ENCODE measurements at regions not wholly inside any gene's neighbourhood (a gene's known extent, or its start where the extent isn't known, plus 50 kb on each side); places are given as distances from the start of the nearest gene placed in this dataset.

DNA sequence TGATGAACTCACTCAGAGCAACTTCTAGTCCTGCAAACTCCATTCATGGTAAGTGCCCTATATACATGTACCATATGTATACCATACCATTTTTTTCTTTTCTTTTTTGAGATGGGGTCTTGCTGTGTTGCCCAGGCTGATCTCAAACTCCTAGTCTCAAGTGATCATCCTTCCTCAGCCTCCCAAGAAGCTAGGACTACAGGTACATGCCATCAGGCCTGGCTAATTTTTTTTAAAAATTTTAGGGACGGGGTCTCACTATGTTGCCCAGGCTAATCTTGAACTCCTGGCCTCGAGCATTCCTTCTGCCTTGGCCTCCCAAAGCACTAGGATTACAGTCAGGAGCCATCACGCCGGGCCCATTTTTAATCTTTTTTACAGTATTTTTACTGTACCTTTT is 67.3 kb upstream of the MFGE8 start:
- ATAC-seq = no peak

DNA sequence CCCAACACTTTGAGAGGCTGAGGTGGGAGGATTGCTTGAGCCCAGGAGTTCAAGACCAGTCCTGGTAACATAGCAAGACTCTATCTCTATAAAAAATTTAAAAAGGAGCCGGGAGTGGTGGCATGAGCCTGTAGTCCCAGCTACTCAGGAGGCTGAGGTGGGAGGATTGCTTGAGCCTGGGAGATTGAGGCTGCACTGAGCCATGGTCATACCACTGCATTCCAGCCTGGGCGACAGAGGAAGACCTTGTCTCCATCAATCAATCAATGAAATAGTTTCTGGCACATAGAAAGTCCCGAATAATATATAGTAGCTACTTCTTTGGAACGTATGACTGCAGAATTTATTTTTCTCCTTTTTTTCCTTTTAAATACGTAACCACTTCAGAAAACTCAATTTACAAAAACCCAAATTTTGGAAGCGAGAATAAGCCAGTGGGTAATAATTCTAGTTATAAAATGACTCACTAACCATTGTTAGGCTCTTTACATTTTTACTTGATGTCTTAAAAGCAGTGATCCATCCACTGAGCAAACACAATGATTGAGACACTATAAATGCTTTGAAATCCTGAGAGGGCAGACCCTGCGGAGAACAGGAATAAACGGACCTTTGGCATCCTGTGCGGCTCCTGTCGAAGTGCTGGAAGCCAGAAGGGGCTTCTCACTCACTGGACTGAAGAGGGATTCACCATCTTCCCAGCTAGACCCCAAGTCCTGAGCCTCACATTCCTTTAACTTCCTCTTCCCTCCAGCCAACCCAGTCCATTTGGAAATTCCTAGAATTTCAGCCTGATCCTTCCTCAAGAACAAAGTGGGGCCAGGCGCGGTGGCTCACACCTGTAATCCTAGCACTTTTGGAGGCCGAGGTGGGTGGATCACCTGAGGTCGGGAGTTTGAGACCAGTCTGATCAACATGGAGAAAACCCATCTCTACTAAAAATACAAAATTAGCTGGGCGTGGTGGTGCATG is 68.4 kb upstream of the MFGE8 start:
- no peaks in the 10 kb centered on the region for H3K9me3 ChIP-seq
- TF ChIP-seq, protein P1, sequence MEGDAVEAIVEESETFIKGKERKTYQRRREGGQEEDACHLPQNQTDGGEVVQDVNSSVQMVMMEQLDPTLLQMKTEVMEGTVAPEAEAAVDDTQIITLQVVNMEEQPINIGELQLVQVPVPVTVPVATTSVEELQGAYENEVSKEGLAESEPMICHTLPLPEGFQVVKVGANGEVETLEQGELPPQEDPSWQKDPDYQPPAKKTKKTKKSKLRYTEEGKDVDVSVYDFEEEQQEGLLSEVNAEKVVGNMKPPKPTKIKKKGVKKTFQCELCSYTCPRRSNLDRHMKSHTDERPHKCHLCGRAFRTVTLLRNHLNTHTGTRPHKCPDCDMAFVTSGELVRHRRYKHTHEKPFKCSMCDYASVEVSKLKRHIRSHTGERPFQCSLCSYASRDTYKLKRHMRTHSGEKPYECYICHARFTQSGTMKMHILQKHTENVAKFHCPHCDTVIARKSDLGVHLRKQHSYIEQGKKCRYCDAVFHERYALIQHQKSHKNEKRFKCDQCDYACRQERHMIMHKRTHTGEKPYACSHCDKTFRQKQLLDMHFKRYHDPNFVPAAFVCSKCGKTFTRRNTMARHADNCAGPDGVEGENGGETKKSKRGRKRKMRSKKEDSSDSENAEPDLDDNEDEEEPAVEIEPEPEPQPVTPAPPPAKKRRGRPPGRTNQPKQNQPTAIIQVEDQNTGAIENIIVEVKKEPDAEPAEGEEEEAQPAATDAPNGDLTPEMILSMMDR (IDR thresholded peaks at IDR 0.05) = no peak
- H3K4me3 ChIP-seq = no peak overlapping the region
- intact Hi-C loops (cut with DNase I) = no loop called here
- DNase-seq = no peak
- no peaks in the 10 kb centered on the region for H3K4me1 ChIP-seq
- no peaks in the 10 kb centered on the region for H3K36me3 ChIP-seq
- no peaks in the 10 kb centered on the region for H3K27me3 ChIP-seq
- H3K27ac ChIP-seq = no peak overlapping the region
- ATAC-seq = no peak

More for the DNA sequence above, 67.3 kb upstream of the MFGE8 start:
- DNase-seq = no peak
- Histone ChIP-seq H3K4me1 (no peaks in the 10 kb centered on the region), H3K27me3 (no peaks in the 10 kb centered on the region), H3K4me3 (no peak overlapping the region), H3K9me3 (no peaks in the 10 kb centered on the region), H3K27ac (no peak overlapping the region), H3K36me3 (no peaks in the 10 kb centered on the region)
- TF ChIP-seq, protein P1 (IDR thresholded peaks at IDR 0.05) = no peak
- intact Hi-C loops (cut with DNase I) = no loop called here

DNA sequence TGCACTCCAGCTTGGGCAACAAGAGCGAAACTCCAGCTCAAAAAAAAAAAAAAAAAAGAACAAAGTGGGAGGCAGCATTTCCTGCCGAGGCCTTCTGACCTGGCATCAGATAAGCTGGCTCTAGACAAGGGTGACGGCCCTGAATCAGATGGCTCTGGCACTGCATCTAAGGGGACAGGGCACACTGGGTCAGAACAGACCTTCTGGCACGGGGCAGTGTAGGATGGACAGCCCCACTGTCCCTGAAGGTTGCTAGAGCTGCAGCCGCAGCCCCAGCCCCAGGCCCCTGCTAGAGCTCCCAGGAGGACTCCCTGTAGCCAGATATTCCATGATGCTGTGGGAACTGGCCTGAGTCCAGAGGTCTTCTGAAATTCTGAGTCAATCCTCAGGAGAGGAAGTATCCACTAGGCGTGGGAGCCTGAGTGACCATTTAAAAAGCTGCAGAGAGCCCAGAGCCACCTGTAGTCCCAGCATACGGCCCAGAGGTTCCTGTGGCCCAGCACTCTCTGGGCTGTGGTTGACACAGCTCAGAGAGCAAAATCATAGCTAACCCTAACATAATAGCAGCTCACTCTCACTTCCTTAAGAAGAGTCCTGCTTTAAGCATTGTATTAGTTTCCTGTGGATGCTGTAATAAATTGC is 69.2 kb upstream of the MFGE8 start:
- Histone ChIP-seq H3K9me3 (no peaks in the 10 kb centered on the region), H3K4me1 (no peaks in the 10 kb centered on the region), H3K36me3 (no peaks in the 10 kb centered on the region), H3K27ac (no peak overlapping the region), H3K4me3 (no peak overlapping the region), H3K27me3 (no peaks in the 10 kb centered on the region)
- TF ChIP-seq, protein P1 (IDR thresholded peaks at IDR 0.05) = no peak
- intact Hi-C loops (cut with DNase I) = no loop called here
- ATAC-seq = peak; percentile 75
- no peak for DNase-seq

DNA sequence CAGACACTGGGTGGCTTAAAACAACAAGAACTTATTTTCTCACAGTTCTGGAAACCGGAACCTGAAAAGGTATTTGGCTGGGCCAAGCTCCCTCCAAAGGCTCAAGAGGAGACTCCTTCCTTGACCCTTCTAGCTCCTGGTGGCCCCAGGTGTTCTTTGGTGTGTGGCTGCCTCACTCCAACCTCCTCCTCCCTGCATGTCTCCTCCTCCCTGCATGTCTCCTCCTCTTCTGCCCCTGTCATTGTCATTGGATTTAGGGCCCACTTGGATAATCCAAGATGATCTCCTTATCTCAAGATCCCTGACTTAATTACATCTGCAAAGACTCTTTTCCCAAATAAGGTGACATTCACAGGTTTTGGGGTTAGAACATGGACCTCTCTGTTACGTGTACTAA is 69.8 kb upstream of the MFGE8 start:
- Histone ChIP-seq H3K27ac (no peak overlapping the region), H3K4me3 (no peak overlapping the region), H3K27me3 (no peaks in the 10 kb centered on the region), H3K9me3 (no peaks in the 10 kb centered on the region), H3K4me1 (no peaks in the 10 kb centered on the region), H3K36me3 (no peaks in the 10 kb centered on the region)
- intact Hi-C loops (cut with DNase I) = no loop called here
- TF ChIP-seq, protein P1 (IDR thresholded peaks at IDR 0.05) = no peak
- DNase-seq (no peak), ATAC-seq (no peak)

DNA sequence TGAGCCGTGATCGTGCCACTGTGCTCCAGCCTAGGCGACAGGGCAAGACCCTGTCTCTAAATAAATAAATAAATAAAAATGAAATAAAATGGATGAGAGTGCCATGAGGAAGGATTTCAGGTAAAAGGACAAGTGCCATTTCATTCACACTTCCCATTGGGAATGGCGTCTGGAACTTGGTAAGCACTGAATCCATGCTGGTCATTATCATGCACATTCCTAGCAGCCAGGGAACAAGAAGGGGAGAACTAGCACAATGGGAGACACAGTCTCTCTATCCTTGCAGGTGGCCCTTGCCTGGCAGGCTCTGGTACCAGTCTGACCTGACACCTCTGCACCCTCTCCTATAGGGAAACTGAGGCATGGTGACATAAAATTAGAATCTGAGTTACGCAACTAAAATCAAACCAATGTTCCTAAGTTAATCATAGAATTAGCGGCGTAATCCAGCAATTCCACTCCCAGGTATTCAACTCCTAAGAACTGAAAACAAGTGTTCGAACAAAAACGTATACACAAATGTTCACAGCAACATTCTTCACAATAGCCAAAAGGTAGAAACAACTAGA is 70.8 kb upstream of the MFGE8 start:
- Histone ChIP-seq H3K4me3 (no peak overlapping the region), H3K36me3 (no peaks in the 10 kb centered on the region), H3K4me1 (no peaks in the 10 kb centered on the region), H3K9me3 (no peaks in the 10 kb centered on the region), H3K27ac (no peak overlapping the region), H3K27me3 (no peaks in the 10 kb centered on the region)
- no peak for DNase-seq
- no peak for ATAC-seq
- intact Hi-C loops (cut with DNase I) = no loop called here
- TF ChIP-seq, protein P1 (IDR thresholded peaks at IDR 0.05) = no peak
